DMS53 treated with DMSO at 0.1 percent for 48 hours (cell line): ENCODE measurements at regions not wholly inside any gene's neighbourhood (a gene's known extent, or its start where the extent isn't known, plus 50 kb on each side); places are given as distances from the start of the nearest gene placed in this dataset.

Experiments
- DNase-seq: peaks from one replicate; lab custom pipeline; 2025; ENCODE audit not compliant: unreplicated experiment; lab: John Stamatoyannopoulos, UW

GRCh38 chr15:36371509-36371908 lies 207.9 kb upstream of the CDIN1 start:
- DNase-seq: no peak

DNA sequence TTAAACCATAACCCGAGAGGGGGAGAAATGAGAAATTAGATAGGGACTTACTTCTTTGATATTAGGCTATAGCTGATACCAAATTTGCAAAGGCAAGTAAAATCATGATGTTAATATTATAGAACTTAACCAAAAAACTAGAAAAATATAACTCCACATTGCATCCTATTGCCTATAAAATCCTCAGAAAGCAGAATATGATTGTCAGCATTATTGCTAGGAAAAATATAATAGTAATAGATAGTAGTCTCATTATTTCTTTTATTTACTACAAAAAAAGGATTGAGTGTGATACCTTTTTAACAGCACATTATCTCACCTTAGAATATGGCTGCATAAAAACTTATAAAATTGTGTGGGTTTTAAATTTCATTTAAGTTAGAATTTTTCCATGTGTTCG lies 206.5 kb upstream of the CDIN1 start:
- no peak for DNase-seq

GRCh38 chr15:36373550-36373949 lies 205.9 kb upstream of the CDIN1 start:
- DNase-seq: no peak

DNA sequence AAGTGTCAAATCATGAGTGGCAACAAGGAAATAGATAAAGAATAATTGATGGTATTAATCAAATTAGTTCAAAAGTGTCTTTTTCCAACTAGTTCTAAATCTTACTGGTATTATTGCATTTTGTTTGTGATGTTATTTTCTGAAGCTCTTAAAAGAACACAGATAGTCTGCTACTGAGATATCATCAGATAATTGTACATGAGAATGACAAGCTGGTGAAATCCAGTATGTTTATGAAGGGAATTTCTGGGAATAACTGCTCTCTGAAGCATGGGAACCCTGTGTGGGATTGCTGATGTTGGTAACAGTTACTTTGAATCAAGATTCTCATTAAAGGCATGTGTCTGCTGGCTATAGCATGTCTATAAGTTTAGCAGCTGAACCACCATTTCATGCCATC lies 190.3 kb upstream of the CDIN1 start:
- no peak for DNase-seq

GRCh38 chr15:36390491-36390890 lies 188.9 kb upstream of the CDIN1 start:
- no peak for DNase-seq

- no peak for DNase-seq
These were observed 186.7 kb upstream of the CDIN1 start for GRCh38 chr15:36392676-36393266.

- no peak for DNase-seq
These were observed 181.2 kb upstream of the CDIN1 start for GRCh38 chr15:36398212-36398611.

GRCh38 chr15:36399276-36399675 lies 180.2 kb upstream of the CDIN1 start:
- DNase-seq: no peak

DNA sequence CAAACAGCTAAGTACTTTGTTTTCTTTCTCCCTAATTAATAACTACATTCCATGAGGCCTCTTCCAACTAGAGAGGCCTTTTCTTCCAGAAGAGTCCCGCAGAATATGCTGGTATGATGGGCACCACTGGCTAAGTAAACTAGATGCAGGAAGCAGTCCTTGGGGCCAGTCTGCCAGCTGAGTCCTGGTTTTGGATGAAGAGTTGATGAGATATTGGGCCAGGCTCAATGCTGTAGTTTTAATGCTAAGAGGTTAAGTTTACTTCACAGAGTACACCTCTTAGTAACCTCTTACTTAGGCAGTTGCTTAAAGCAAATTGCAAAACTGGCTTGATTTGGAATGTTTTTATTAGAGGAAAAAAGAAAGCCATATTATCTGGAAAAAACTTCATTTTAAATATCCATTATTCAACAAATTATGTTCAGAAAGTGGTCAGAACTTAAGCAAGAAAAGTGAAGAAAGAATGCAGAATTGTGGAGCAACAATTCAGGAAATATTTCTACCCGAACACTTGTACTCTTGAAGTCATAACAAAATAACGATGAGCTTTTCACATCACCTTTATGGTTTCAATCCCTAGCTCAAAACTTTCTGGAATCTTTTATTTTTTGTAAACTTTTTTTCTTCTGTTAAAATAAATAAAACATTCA lies 178.4 kb upstream of the CDIN1 start:
- no peak for DNase-seq

DNA sequence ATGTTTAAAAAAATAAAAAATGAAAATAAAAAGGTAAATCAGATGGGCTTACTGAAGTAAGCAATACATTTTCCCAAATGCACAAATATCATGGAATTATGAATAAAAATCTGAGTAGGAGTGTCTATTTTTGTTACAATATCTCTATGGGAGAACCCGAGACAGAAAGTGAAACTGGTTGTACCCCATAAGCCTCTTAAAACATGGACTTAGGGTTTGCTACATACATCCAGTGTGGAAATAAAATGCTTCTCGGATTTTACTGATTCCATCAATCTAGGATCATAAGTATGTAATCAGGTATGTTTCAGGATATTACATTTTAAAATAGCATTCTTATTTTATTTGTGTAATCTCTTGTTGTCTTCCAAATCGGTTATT lies 177.8 kb upstream of the CDIN1 start:
- DNase-seq: no peak

GRCh38 chr15:36403351-36403750 lies 176.1 kb upstream of the CDIN1 start:
- no peak for DNase-seq

DNA sequence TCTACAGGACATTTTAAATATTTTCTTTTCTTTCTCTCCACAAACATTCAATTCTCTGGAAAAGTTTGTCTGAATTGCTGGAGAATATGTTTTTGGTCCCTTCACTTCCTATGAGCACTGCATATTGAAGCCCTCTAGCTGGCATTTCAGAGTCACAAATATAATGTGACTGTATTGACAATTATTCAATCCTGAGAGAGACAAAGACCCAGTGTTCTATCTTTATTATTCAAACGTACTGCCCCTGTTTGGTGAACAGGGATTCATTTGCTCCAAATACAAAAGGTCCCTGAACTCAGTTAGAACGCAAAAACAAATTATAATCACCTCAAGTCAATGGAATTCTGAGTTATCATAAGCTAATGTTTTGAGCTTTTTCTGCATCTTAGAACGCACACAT lies 173.1 kb upstream of the CDIN1 start:
- DNase-seq: no peak

- DNase-seq: no peak
These were observed 172.5 kb upstream of the CDIN1 start for GRCh38 chr15:36406911-36407310.

- DNase-seq: no peak
These were observed 171.8 kb upstream of the CDIN1 start for GRCh38 chr15:36407647-36408046.

DNA sequence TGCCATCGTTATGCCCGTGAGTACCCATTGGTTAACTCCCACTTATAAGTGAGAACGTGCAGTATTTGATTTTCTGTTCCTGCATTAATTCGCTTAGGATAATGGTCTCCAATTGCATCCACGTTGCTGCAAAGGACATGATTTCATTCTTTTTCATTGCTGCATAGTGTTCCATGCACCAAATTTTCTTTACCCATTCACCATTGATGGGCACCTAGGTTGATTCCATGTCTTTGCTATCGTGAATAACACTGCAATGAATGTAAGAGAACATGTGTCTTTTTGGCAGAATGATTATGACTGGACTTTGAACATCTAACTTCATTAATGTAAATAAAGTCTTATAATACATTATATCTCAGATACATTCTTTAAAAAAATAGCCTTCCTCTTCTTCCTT lies 169.6 kb upstream of the CDIN1 start:
- no peak for DNase-seq

- no peak for DNase-seq
These were observed 164.8 kb upstream of the CDIN1 start for GRCh38 chr15:36414670-36415069.

- no peak for DNase-seq
These were observed 163.8 kb upstream of the CDIN1 start for GRCh38 chr15:36415643-36416042.

GRCh38 chr15:36422631-36423030 lies 156.8 kb upstream of the CDIN1 start:
- no peak for DNase-seq

GRCh38 chr15:36426691-36427090 lies 152.7 kb upstream of the CDIN1 start:
- DNase-seq: no peak

DNA sequence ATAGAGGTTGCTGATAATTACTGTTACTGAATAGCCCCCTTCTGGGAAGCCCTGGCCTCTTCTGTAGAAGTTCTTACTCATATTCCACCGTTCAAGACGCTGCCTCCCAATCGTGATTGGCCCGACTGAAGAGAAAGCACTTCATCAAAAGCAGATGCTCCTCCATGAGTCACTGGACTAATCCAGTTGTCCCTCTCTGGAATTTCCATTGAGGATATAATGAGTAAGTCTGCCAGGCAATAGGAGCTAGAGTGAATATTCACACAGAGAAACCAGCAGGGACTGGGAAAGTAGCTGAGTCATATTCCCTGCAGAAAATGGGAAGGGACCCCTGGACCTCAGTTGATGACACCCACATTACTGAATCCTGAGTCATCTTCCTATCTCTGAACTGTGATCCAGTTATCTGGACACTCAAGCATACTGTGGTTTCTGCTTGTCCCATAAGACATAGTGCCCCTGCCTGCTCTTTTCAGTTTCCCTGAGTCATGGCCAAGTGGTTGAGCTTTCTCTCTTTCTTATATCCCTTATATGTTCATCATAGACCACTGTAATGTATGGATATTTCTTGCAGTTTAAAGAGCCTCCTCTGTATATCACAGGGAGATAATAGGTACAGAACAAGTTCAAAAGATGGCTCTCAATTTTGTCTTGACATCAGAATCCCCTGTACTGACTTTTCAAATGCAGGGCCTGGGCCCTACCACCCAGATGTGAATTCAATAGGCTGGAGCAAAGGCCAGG lies 151.2 kb upstream of the CDIN1 start:
- peak; percentile 48 for DNase-seq

DNA sequence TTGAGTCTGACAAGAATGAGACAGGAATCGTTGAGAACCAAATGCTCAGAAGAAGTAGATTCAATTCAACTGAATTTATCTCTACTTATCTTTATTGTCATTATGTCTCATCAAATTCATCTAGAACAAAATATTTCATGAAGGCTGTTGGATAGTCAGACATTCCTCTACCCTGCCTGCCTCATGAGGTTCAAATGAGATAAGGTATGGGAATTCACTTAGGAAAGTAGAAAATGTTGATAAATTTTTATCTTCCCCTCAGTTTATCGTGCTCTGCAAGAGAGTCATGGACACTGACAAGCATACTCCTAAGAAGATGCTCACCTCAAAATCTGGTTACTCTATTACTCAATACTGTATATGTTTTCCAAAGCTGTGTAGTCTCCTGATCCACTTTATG lies 149.7 kb upstream of the CDIN1 start:
- no peak for DNase-seq

DNA sequence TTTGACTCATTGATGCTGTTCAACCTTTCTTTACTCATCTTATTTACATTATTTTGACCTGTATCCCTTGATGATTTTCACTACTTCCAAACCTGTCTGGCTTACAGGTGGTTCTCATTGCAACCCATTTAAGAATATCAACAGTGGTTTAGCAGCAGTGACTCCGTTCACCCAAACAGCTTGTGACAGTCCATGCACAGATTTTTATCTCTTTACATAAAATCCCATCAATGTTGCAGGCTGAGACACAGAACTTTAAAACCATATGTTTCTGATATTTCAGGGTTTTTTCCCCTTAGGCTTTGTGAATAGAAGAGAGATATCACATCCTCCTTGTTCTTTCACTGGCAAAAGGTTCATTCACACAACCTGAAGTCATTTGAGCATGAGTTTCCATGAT lies 149.1 kb upstream of the CDIN1 start:
- no peak for DNase-seq
